Keratinocyte (primary cell): ENCODE measurements at regions not wholly inside any gene's neighbourhood (a gene's known extent, or its start where the extent isn't known, plus 50 kb on each side); places are given as distances from the start of the nearest gene placed in this dataset.

ENCODE experiments used
- EZH2 ChIP-seq: IDR thresholded peaks from one replicate; pipeline ENCODE4 v1.6.1; 2012; ENCODE audit warnings: inconsistent platforms, mild to moderate bottlenecking, low read length, moderate library complexity
- TF ChIP-seq, protein P1 (sequence below), 3 experiments: IDR thresholded peaks in 1 of 3; conservative IDR thresholded peaks in 1 of 3; optimal IDR thresholded peaks in 1 of 3; 2 replicates in 2 of 3; 3 replicates in 1 of 3; pipeline versions ENCODE3 to v1.5.1; 2011; ENCODE audit warnings: low read length in 3 of 3, mild to moderate bottlenecking in 3 of 3, moderate library complexity in 2 of 3, control low read depth in 1 of 3, inconsistent platforms in 1 of 3; ENCODE audit not compliant: insufficient read depth in 2 of 3; ENCODE audit errors: extremely low read depth in 1 of 3

DNA sequence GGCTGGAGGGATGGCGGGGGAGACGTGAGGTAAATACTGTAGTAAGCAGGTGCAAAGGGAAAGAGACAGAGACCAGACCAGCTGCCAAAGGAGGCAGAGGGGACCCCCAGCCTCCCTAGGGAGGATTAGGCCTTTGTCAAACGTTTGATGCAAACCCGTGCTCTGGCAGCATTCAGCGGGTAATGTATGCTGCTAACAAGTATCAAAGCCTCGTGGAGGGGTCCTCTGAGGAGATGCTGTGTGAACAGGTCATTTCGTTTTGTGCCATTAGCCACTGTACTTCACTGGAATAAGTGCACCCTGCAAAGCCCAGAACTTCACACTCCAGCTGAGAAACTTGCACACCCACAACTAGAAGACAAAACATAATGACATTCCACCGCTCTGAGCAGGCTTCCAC is 644.5 kb downstream of the NPHP4 start:
- TF ChIP-seq, protein P1, sequence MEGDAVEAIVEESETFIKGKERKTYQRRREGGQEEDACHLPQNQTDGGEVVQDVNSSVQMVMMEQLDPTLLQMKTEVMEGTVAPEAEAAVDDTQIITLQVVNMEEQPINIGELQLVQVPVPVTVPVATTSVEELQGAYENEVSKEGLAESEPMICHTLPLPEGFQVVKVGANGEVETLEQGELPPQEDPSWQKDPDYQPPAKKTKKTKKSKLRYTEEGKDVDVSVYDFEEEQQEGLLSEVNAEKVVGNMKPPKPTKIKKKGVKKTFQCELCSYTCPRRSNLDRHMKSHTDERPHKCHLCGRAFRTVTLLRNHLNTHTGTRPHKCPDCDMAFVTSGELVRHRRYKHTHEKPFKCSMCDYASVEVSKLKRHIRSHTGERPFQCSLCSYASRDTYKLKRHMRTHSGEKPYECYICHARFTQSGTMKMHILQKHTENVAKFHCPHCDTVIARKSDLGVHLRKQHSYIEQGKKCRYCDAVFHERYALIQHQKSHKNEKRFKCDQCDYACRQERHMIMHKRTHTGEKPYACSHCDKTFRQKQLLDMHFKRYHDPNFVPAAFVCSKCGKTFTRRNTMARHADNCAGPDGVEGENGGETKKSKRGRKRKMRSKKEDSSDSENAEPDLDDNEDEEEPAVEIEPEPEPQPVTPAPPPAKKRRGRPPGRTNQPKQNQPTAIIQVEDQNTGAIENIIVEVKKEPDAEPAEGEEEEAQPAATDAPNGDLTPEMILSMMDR (optimal IDR thresholded peaks at IDR 0.05 in 1 of 3, IDR thresholded peaks at IDR 0.05 in 1 of 3, conservative IDR thresholded peaks at IDR 0.05 in 1 of 3; ENCODE audit: extremely low read depth in 1 of 3, insufficient read depth in 2 of 3, low read length in 3 of 3): no peak
- no peak for TF ChIP-seq EZH2
